Astrocyte of the cerebellum (primary cell): ENCODE measurements at regions not wholly inside any gene's neighbourhood (a gene's known extent, or its start where the extent isn't known, plus 50 kb on each side); places are given as distances from the start of the nearest gene placed in this dataset.

Experiments
- DNase-seq: peaks from one replicate; pipeline ENCODE4 v3.0.0-alpha.2; 2011; ENCODE audit warnings: low read depth
- H3K4me3 ChIP-seq: 2 replicates; pipeline ENCODE4 v1.5.1; 2011; ENCODE audit warnings: mild to moderate bottlenecking, low read depth, low read length, moderate library complexity
- in situ Hi-C: cut with HindIII; loops from 2 replicates; pipeline ENCODE4 v1.10.0; 2017; ENCODE audit warnings: low sequenced_read_pairs
- TF ChIP-seq, protein P1 (sequence below): IDR thresholded peaks from 2 replicates; pipeline ENCODE4 v1.5.1; 2012; ENCODE audit warnings: low read length, low read depth, moderate library complexity, mild to moderate bottlenecking; ENCODE audit errors: missing control alignments

DNA sequence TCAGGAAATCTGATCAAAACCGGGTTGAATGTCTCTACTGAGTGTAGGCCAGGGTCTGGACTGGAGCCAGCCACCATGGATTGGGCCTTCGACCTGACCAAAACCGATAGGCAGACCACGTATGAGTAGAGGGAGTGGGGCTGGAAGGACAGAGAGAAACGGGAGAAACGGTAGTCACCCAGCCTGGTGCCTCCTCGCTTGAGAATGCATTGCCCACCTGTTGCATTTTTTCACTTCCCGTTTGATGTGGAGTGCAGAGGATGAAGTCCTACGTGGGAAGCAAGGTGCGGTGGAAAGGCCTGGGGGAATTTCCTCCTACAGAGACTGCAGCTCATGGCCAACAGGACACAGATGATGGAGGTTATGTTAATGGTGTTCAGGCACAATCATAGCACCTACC is 53.9 kb upstream of the ECI2 start:
- no peak for DNase-seq
- H3K4me3 ChIP-seq, result no peak overlapping the region
- in situ Hi-C loops, result no loop called here
- TF ChIP-seq, protein P1, sequence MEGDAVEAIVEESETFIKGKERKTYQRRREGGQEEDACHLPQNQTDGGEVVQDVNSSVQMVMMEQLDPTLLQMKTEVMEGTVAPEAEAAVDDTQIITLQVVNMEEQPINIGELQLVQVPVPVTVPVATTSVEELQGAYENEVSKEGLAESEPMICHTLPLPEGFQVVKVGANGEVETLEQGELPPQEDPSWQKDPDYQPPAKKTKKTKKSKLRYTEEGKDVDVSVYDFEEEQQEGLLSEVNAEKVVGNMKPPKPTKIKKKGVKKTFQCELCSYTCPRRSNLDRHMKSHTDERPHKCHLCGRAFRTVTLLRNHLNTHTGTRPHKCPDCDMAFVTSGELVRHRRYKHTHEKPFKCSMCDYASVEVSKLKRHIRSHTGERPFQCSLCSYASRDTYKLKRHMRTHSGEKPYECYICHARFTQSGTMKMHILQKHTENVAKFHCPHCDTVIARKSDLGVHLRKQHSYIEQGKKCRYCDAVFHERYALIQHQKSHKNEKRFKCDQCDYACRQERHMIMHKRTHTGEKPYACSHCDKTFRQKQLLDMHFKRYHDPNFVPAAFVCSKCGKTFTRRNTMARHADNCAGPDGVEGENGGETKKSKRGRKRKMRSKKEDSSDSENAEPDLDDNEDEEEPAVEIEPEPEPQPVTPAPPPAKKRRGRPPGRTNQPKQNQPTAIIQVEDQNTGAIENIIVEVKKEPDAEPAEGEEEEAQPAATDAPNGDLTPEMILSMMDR, result no peak

DNA sequence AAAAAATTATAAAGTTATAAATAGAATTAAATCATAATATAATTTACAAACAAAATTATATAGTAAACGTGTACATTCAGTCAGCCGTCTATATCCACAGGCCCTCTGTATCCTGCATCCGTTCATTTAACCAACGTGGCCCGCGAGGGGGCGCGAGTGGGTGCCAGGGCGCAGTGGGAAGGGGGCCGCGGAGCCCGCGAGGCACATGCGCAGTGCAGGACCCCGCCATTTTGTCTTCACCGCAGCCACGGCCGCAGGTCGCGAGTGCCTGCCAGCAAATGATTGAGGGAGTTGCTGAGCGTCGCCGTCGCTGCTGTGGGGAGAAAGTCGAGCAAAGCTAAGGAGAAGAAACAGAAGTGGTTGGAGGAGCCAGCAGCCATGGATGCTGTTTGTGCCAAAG is 53.4 kb upstream of the ECI2 start:
- TF ChIP-seq, protein P1, result no peak
- no peak for DNase-seq
- in situ Hi-C loops, result no loop called here
- no peak overlapping the region for H3K4me3 ChIP-seq

DNA sequence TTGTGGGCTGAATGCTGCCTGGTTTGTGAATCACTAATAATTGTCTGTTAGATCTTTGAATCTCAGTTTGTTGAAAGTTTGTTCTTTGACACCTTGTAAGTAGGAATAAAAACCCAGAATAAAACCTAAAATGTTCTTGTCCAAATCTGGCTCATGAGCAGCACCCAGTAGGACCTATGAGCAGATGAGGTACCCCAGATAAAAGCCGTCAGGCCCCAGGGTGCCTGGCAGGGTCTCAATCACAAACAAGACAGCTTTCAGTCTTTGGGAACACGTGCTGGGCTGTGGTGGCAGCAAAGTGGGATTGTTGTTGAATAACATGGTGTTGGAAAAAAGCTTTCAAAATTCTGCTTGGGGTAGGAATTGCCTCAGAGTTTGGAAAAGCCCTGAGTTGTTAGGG is 52.1 kb upstream of the ECI2 start:
- in situ Hi-C loops, result no loop called here
- H3K4me3 ChIP-seq, result no peak overlapping the region
- TF ChIP-seq, protein P1, result no peak
- no peak for DNase-seq

DNA sequence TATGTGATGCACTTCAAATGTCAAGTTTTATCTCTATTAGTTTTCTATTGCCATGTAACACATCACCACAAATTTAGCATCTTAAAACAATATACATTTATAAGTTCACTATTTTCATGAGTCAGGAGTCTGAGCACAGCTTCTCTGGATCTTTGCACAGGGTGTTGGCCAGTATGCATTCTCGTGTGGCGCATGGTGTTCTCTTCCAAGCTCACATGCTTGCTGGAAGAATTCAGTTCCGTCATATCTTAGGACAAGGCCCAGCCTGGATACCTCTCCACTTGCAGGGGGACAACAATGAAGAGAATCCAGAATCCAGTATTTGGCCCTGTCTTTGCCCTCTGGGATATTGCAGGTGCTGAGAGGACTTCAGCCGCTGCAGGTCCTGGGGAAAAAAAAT is 51.0 kb upstream of the ECI2 start:
- no peak for DNase-seq
- in situ Hi-C loops, result no loop called here
- TF ChIP-seq, protein P1, result no peak
- H3K4me3 ChIP-seq, result no peak overlapping the region

DNA sequence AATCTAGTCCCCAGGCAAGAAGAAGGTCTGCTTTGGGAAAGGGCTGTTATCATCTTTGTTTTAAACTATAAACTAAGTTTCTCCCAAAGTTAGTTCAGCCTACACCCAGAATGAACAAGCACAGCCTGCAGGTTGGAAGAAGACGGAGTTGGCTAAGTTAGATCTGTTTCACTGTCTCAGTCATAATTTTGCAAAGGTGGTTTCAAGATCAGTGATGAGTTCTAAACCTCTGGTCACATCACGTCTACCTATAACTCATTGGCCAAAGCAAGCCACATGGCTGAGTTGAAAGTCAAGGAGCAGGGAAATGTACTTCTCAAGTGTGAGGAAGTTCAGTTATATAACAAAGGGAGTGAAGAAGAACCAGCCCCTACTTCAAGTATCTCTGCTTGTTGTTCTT is 50.5 kb upstream of the ECI2 start:
- TF ChIP-seq, protein P1, result no peak
- H3K4me3 ChIP-seq, result no peak overlapping the region
- DNase-seq, result no peak
- in situ Hi-C loops, result no loop called here

DNA sequence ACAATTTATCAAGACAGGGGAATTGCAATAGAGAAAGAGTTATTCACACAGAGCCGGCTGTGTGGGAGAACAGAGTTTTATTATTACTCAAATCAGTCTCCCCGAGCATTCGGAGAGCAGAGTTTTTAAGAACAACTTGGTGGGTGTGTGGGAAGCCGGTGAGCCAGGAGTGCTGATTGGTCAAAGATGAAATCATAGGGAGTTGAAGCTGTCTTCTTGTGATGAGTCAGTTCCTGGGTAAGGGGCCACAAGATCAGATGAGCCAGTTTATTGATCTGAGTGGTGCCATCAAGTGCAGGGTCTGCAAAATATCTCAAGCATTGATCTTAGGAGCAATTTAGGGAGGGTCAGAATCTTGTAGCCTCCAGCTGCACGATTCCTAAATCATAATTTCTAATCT is 50.0 kb upstream of the ECI2 start:
- in situ Hi-C loops, result no loop called here
- no peak for DNase-seq
- TF ChIP-seq, protein P1, result no peak
- H3K4me3 ChIP-seq, result no peak overlapping the region
